ENCODE measurements at regions not wholly inside any gene's neighbourhood (a gene's known extent, or its start where the extent isn't known, plus 50 kb on each side); places are given as distances from the start of the nearest gene placed in this dataset.
"Not testable (repeated sequence)": the region's sequence is repeated elsewhere in the genome, so short reads cannot be mapped to it uniquely, and the experiment has no call there.

- Histone ChIP-seq H3K4me1 (ENCODE audit: low read depth) (no peaks in the 10 kb centered on the region), H3K9me3 (ENCODE audit: low read depth) (no peaks in the 10 kb centered on the region), H3K27me3 (no peaks in the 10 kb centered on the region), H3K36me3 (no peaks in the 10 kb centered on the region), H3K4me3 (no peak overlapping the region), H3K27ac (no peak overlapping the region)
- DNase-seq (ENCODE audit: low read depth in 1 of 2, low spot score in 1 of 2): peak in 1 of 2 donors; percentile 44
- no peak for TF ChIP-seq CTCF (IDR thresholded peaks at IDR 0.05; ENCODE audit: low read depth, low read length)
These were observed 93.4 kb upstream of the RXFP1 start for GRCh38 chr4:158428242-158428641.

DNA sequence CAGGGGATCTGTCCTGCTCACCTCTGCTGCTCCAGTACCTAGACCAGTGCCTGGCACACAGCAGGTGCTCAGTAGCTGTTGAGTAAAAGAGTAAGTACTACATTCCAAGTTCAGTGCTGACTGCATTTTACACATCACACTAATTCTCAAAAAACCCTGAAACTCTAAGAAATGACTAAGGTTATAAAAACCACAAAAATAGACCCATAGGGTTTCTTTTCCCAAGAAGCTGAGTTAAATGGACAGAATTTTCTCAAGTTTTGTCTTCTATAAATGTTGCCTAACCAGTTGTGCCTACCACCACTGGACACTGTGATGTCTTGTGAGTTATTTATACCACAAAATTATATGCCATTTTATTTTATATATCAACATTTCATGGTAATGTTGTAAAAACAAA lies 78.9 kb upstream of the RXFP1 start:
- Histone ChIP-seq H3K27me3 (no peaks in the 10 kb centered on the region), H3K36me3 (no peaks in the 10 kb centered on the region), H3K4me1 (ENCODE audit: low read depth) (no peaks in the 10 kb centered on the region), H3K27ac (no peak overlapping the region), H3K4me3 (no peak overlapping the region), H3K9me3 (ENCODE audit: low read depth) (no peaks in the 10 kb centered on the region)
- no peak for DNase-seq (ENCODE audit: low read depth in 1 of 2, low spot score in 1 of 2)
- no peak for TF ChIP-seq CTCF (IDR thresholded peaks at IDR 0.05; ENCODE audit: low read depth, low read length)

GRCh38 chr4:158443731-158444130 lies 78.0 kb upstream of the RXFP1 start:
- Histone ChIP-seq H3K27ac (no peak overlapping the region), H3K36me3 (no peaks in the 10 kb centered on the region), H3K9me3 (ENCODE audit: low read depth) (no peaks in the 10 kb centered on the region), H3K4me3 (no peak overlapping the region), H3K4me1 (ENCODE audit: low read depth) (no peaks in the 10 kb centered on the region), H3K27me3 (no peaks in the 10 kb centered on the region)
- no peak for TF ChIP-seq CTCF (IDR thresholded peaks at IDR 0.05; ENCODE audit: low read depth, low read length)
- no peak for DNase-seq (ENCODE audit: low read depth in 1 of 2, low spot score in 1 of 2)

DNA sequence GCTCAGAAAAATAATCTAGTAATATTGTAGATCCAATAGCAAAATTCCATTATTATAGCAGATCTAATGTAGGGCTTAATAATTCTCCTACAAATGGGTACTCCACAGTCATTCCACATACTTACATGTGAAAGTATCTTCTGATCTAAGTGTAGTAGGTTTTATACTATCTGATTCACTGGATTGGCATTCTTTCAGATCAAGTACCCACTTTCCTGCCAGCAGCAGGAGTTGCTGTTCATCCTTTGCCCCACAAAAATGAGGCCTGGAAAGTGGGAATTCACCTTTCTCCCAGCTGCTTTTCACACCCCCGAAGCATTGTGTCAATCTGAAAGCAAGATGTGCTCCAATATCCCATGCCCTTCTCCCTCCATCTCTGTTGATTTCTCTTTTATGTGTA lies 77.1 kb upstream of the RXFP1 start:
- Histone ChIP-seq H3K4me3 (no peak overlapping the region), H3K27ac (no peak overlapping the region), H3K27me3 (no peaks in the 10 kb centered on the region), H3K4me1 (ENCODE audit: low read depth) (no peaks in the 10 kb centered on the region), H3K36me3 (no peaks in the 10 kb centered on the region), H3K9me3 (ENCODE audit: low read depth) (no peaks in the 10 kb centered on the region)
- TF ChIP-seq CTCF (IDR thresholded peaks at IDR 0.05; ENCODE audit: low read depth, low read length): no peak
- no peak for DNase-seq (ENCODE audit: low read depth in 1 of 2, low spot score in 1 of 2)

DNA sequence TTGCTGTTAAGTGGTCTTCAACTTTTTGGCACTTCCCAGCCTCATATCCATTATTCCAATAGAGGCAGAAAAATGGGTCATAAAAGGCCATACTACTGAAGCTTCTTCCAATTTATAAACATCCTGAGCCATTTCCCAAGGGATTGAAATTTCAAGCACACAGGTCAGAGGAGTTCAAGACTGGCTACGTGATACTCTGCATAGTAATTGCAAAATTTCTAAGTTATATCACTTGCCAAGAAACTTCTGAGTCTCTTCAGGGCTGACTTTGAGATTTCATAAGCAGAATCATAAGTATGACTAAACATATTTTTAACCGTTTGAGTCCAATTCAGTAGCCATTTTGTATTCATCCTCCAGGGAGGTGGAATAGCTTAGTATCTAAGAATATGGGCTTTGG lies 75.6 kb upstream of the RXFP1 start:
- Histone ChIP-seq H3K9me3 (ENCODE audit: low read depth) (no peaks in the 10 kb centered on the region), H3K4me1 (ENCODE audit: low read depth) (no peaks in the 10 kb centered on the region), H3K27ac (no peak overlapping the region), H3K4me3 (no peak overlapping the region), H3K27me3 (no peaks in the 10 kb centered on the region), H3K36me3 (no peaks in the 10 kb centered on the region)
- peak in 1 of 2 donors; percentile 78 for DNase-seq (ENCODE audit: low read depth in 1 of 2, low spot score in 1 of 2)
- no peak for TF ChIP-seq CTCF (IDR thresholded peaks at IDR 0.05; ENCODE audit: low read depth, low read length)

GRCh38 chr4:158450741-158451140 lies 70.9 kb upstream of the RXFP1 start:
- Histone ChIP-seq H3K36me3 (no peaks in the 10 kb centered on the region), H3K27ac (no peak overlapping the region), H3K4me3 (no peak overlapping the region), H3K27me3 (no peaks in the 10 kb centered on the region), H3K9me3 (ENCODE audit: low read depth) (no peaks in the 10 kb centered on the region), H3K4me1 (ENCODE audit: low read depth) (no peaks in the 10 kb centered on the region)
- DNase-seq (ENCODE audit: low read depth in 1 of 2, low spot score in 1 of 2): no peak
- TF ChIP-seq CTCF (IDR thresholded peaks at IDR 0.05; ENCODE audit: low read depth, low read length): no peak

- H3K4me3 ChIP-seq; H3K9me3 ChIP-seq (ENCODE audit: low read depth); DNase-seq (ENCODE audit: low read depth in 1 of 2, low spot score in 1 of 2); H3K27ac ChIP-seq; H3K27me3 ChIP-seq; H3K36me3 ChIP-seq; H3K4me1 ChIP-seq (ENCODE audit: low read depth): not testable (repeated sequence)
These were observed 69.6 kb upstream of the RXFP1 start for GRCh38 chr4:158452116-158452515.
